Lower leg skin (tissue), 4 donors: ENCODE measurements at regions not wholly inside any gene's neighbourhood (a gene's known extent, or its start where the extent isn't known, plus 50 kb on each side); places are given as distances from the start of the nearest gene placed in this dataset.

Source experiments
- DNase-seq, 2 donors: peaks; one replicate each; pipeline ENCODE4 v3.0.0-alpha.2; 2019; ENCODE audit warnings: low spot score in 2 of 2
- H3K4me3 ChIP-seq: fragments of 200-600 bp; sonication (generic); 2 replicates; pipeline ENCODE4 v1.5.1; 2017; ENCODE audit warnings: mild to moderate bottlenecking, low read depth; ENCODE audit not compliant: poor library complexity, severe bottlenecking
- POLR2A ChIP-seq, 2 donors: fragments of 450-650 bp; IDR thresholded peaks; one replicate each; pipeline ENCODE4 v1.6.1; 2016 to 2017; ENCODE audit warnings: antibody characterized with exemption in 2 of 2, mild to moderate bottlenecking in 1 of 2, moderate library complexity in 1 of 2
- WGBS, 2 donors: methylation state at CpG; one replicate each; pipeline ENCODE4 v1.1.5; 2018; 5-methylcytosine and 5-hydroxymethylcytosine counted together
- intact Hi-C: fragments of 100-400 bp; cut with DNase I; formaldehyde crosslinking; loops from one replicate; pipeline ENCODE4 v1.15.0; 2023; ENCODE audit warnings: low total_unique reads
- TF ChIP-seq, protein P1 (sequence below), 3 donors: fragments of 450-650 bp; IDR thresholded peaks; one replicate each; pipeline ENCODE4 v1.5.1; 2016; ENCODE audit warnings: antibody characterized with exemption in 3 of 3, mild to moderate bottlenecking in 3 of 3, moderate library complexity in 2 of 3

DNA sequence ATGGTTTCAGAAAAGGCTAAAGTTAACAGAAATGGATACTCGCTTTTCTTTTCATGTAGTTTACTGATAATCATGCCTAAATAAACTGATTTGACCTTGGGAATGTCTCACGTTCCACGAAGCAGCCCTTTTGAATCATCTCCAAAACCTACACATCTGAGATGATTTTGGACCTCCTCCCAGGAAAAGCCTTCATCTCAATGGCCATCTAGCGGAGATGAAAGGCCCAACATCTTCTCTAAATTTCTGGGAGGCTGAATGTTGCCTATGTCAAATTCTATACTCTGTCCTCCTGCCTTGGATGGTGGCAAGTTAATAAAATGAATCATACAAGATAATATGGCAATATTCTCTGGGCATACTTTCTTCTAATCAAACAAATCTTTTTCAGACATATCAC, 448.5 kb downstream of the ZEB2 start:
- 66 to 75% methylated on average over 4 of the region's 4 CpGs for WGBS, 2 donors
- intact Hi-C loops, result no loop called here
- TF ChIP-seq, protein P1, sequence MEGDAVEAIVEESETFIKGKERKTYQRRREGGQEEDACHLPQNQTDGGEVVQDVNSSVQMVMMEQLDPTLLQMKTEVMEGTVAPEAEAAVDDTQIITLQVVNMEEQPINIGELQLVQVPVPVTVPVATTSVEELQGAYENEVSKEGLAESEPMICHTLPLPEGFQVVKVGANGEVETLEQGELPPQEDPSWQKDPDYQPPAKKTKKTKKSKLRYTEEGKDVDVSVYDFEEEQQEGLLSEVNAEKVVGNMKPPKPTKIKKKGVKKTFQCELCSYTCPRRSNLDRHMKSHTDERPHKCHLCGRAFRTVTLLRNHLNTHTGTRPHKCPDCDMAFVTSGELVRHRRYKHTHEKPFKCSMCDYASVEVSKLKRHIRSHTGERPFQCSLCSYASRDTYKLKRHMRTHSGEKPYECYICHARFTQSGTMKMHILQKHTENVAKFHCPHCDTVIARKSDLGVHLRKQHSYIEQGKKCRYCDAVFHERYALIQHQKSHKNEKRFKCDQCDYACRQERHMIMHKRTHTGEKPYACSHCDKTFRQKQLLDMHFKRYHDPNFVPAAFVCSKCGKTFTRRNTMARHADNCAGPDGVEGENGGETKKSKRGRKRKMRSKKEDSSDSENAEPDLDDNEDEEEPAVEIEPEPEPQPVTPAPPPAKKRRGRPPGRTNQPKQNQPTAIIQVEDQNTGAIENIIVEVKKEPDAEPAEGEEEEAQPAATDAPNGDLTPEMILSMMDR (IDR thresholded peaks at IDR 0.05), result no peak
- no peak for TF ChIP-seq POLR2A (IDR thresholded peaks at IDR 0.05)
- DNase-seq, result no peak
- H3K4me3 ChIP-seq, result no peak overlapping the region

DNA sequence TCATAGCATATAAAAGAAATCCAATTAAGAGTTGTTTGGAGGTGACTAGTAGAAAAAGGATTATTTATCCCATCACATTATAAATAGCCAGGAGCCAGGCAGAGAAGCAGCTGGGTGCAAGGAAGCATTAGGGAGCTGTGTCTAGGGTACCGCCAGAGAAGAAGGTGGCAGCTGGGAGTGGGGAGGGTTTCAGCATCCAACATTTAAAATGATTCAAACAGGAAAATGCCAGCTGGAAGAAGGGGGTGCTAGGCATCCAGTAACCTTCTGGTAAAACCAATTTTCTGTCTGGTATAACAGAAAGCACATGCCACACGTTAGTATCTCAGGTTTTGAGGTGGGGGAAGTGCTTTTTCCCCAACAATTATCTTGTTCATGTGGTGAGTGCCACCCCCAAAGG, 452.4 kb downstream of the ZEB2 start:
- TF ChIP-seq, protein P1 (IDR thresholded peaks at IDR 0.05), result no peak
- no peak for TF ChIP-seq POLR2A (IDR thresholded peaks at IDR 0.05)
- no peak overlapping the region for H3K4me3 ChIP-seq
- DNase-seq, result no peak
- intact Hi-C loops, result no loop called here
- 89 to 98% methylated on average over 2 of the region's 2 CpGs for WGBS, 2 donors

DNA sequence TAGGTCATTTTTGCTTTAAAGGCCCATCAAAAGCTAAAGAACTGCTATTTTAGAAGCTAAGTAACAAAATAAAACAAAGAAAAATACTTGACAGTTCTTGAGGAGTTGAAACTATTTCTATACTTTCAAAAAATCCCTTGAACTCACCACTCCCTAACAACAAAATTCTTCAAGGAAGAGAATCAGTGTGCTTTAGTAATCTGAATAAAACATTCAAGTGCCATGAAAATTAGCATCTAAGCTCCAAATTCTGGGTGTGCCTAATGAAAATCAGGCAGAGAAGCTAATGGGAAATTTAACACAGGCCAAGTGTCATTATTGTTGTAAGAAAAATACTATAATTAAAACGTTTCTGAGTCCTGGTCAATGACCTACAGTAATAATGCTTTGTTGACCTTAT, 456.3 kb downstream of the ZEB2 start:
- intact Hi-C loops, result no loop called here
- TF ChIP-seq, protein P1 (IDR thresholded peaks at IDR 0.05), result no peak
- no peak for TF ChIP-seq POLR2A (IDR thresholded peaks at IDR 0.05)
- no peak overlapping the region for H3K4me3 ChIP-seq
- 50 to 55% methylated on average over 1 of the region's 1 CpG for WGBS, 2 donors
- DNase-seq, result no peak

DNA sequence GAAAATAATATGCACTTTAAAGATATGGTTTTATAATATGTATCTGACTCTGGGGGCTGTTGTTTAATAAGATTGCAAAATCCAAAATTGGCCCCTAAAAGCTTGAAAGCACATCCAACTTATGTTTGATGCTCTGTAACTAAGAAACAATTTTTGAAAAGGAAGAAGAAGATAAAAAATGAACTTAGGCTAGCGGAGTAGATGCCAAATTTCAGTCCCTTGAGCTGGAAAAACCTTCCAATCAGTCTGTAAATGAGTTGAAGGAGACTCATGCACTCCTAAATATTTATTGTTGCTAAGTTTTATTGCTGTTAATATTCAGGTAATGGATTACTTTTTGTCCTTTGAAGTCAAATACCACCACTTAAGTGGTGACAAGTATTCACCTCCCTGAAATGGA, 465.0 kb downstream of the ZEB2 start:
- DNase-seq, result no peak
- no peak for TF ChIP-seq POLR2A (IDR thresholded peaks at IDR 0.05)
- TF ChIP-seq, protein P1 (IDR thresholded peaks at IDR 0.05), result no peak
- 46 to 73% methylated on average over 1 of the region's 1 CpG for WGBS, 2 donors

DNA sequence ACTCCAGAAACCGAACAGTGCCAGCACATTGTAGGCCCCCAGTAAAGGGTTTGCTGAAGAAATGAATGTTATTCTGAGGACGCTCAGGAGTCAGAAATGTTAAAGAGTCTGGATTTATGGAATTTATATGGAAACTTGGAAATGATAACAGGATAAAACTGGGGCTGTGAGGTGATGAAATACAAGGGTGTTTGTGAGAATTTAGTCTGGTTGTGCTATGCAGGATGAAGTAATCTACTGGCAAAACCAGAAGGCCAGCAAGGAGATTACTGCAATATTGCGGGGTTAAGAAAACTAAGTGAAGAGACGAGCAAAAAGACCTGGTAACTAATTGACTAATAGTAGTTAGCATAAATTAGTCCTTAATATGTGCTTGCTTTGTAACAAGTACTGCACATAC, 467.8 kb downstream of the ZEB2 start:
- TF ChIP-seq, protein P1 (IDR thresholded peaks at IDR 0.05), result no peak
- no peak for TF ChIP-seq POLR2A (IDR thresholded peaks at IDR 0.05)
- DNase-seq, result no peak
- 84 to 91% methylated on average over 4 of the region's 4 CpGs for WGBS, 2 donors
- H3K4me3 ChIP-seq, result no peak overlapping the region
- intact Hi-C loops, result no loop called here

More for the DNA sequence above, 465.0 kb downstream of the ZEB2 start:
- H3K4me3 ChIP-seq, result no peak overlapping the region
- intact Hi-C loops, result no loop called here

DNA sequence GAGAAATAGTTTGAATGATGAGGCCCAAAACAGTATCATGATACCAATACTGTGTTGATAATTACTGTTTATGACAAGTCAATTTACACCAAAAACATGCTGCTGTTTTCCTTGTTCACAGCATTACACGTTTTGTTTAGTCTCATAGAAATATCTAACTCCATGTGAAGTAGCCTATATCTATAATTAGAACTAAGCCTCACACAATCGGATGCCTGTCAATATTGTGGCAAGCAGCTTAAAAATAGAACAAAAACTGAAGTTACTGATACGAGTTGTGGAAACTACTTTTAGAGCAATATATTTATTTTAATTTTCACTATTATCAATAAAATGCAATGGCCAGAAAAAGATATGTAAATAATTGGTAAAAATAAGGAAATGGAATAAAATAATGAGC, 470.8 kb downstream of the ZEB2 start:
- WGBS, 2 donors, result 68 to 69% methylated on average over 3 of the region's 3 CpGs
- DNase-seq, result no peak
- H3K4me3 ChIP-seq, result no peak overlapping the region
- intact Hi-C loops, result no loop called here
- TF ChIP-seq, protein P1 (IDR thresholded peaks at IDR 0.05), result no peak
- no peak for TF ChIP-seq POLR2A (IDR thresholded peaks at IDR 0.05)
